NCI-H1048 (cell line): ENCODE measurements at regions not wholly inside any gene's neighbourhood (a gene's known extent, or its start where the extent isn't known, plus 50 kb on each side); places are given as distances from the start of the nearest gene placed in this dataset.
"Not testable (repeated sequence)": the region's sequence is repeated elsewhere in the genome, so short reads cannot be mapped to it uniquely, and the experiment has no call there.

Experiments
- DNase-seq: peaks from one replicate; lab custom pipeline; 2025; lab: John Stamatoyannopoulos, UW

DNA sequence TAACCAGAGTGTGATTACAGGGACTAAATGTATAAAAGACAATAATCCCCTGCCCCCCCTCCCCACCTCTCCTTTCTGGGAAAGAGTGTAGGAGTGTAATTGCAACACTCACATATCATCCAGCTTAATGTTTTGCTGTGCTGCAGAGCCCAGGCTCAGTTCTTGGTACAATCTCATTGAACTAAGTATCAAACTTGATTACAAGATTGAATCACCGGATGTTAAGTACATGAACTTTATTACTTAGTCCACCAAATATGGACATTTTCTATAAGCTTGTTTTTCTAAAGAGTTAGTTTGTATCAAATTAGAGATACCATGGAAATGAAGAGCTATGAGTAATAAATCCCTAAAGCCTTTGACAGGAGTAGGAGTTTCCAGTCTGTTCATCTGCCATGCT, 559.1 kb downstream of the ZNF674 start:
- no peak for DNase-seq

DNA sequence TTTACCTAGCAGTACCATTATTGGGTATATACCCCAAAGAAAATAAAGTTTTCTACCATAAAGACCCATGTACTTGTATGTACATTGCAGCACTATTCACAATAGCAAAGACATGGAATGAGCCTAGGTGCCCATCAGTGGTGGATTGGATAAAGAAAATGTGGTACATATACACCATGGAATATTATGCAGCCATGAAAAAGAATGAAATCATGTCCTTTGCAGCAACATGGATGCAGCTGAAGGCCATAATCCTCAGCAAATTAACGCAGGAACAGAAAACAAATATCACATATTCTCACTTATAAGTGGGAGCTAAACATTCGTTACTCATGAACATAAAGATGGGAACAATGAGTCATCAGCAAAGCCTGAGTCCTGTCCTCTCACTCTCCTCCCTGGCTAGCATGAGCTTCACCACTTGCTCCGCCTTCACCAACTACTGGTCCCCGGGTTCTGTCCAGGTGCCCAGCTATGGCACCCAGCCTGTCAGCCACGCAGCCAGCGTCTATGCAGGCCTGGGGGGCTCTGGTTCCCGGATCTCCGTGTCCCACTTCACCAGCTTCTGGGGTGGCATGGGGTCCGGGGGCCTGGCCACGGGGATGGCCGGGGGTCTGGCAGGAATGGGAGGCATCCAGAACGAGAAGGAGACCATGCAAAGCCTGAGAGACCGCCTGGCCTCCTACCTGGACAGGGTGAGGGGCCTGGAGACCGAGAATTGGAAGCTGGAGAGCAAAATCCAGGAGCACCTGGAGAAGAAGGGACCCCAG, 562.1 kb downstream of the ZNF674 start:
- not testable (repeated sequence) for DNase-seq

DNA sequence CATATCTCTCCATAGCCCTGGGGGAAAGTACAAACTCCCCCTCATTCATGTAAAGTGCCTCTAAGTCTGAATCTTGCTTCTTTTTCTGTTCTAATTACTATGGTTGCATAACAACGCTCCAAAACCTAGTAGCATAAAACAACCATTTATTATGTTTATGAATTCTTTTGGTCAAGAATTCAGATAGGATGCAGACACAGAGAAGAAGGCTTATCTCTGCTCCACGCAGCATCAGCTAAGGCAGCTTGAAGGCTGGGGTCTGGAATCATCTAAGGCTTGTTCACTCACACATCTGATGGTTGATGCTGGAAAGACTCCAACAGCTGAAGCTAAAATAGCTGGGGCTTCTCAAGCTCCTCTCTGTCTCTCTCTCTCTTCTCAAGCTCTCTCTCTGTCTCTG, 564.5 kb downstream of the ZNF674 start:
- DNase-seq, result no peak

DNA sequence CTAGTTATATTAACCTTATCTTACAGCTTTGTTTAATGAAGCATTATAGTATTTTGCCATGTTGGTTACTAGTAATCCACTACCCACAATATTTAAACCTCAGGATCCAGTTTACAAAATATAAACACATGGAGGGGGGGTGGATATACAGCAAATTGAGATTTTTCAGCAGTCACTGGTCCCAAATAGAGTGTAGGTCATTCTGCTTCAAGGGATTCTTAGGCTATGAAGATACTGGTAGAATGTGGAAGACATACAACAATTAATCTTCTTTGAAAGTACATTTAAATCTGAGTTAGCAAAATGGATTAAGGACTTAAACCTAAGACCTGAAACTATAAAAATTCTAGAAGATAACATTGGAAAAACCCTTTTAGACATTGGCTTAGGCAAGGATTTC, 569.6 kb downstream of the ZNF674 start:
- DNase-seq, result no peak

DNA sequence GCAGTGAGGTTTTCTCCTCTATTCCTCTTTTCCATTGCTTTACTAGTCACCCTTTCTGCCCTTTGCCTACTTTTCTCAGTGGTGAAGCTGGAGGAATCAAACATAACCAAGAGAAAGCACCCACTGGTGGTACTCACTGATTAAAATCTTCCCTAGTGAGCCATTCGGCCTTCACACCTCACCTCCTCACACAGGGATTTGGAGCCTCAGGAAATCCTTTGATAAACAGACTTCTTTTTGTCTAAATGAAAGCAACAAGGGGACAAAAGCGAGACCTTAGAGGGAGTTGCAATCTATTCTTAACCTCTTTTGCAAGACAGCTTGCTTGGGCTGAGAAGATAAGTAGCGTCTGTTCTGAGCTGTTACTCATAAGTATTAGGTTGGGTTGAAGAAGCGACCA, 572.6 kb downstream of the ZNF674 start:
- no peak for DNase-seq

DNA sequence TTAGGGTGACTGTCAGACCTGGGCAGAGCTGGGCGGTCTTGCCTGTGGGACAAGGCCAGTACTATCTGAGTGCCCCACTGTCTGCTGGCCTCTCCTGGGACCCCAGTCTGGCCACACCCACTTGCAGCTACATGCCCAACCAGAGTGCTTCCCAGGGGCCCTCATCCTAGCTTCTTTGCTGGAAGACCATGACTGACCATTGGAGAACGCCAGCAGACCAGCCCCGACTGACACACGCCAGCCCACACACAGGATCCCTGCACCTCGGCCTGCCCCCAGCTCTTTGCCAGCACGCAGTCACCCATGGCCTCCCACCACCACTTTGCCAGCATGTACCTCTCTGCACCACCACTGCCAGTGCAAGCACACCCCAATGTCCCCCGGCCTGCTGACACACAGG, 585.7 kb downstream of the ZNF674 start:
- no peak for DNase-seq

DNA sequence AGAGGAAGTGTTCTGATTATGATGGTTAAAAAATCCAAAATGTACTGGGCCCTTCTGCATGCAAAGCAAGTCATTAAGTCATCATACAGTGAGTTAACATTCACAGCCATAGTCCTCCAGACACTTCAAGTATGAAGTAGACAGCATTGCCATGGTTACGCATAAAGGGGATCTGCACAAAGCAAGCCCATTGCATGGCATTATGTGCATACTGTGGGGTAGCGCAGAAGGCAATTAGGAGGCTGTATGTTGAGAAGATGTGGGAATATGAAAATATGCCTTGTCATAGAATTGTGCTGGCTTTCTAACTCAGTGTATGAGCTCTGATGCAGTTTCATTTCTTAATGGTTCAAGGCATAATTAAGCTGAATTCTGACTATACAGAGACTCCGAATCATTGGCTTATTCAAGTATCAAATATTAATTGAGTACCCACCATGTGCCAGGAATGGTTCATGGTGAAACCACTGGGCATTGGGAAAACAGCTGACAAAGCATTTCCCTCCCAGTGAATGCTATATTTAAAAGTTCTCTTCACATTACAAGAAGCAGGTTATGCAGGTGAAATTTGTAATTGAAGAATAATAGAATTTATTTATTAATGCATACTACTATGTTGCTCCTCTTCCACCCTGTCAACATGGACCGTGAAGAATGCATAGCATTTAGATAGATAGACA, 588.9 kb downstream of the ZNF674 start:
- DNase-seq, result no peak

DNA sequence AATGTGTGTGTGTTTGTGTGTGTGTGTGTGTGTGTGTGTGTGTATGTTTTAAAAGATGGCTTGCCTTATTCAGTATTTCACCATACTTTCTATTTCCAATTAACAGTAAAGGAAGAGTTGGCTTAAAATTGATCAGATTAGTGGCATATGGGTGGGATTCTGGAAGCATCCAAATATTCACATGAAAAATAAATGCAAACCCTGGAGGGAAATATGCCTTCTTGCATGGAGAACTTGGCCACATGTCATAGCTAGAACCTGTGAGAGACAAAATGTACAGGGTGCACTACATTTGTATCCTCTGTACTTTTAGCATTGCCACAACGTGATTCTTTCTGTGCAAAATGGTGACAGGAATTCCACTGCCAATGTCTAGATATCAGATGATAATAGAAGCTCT, 589.6 kb downstream of the ZNF674 start:
- no peak for DNase-seq

DNA sequence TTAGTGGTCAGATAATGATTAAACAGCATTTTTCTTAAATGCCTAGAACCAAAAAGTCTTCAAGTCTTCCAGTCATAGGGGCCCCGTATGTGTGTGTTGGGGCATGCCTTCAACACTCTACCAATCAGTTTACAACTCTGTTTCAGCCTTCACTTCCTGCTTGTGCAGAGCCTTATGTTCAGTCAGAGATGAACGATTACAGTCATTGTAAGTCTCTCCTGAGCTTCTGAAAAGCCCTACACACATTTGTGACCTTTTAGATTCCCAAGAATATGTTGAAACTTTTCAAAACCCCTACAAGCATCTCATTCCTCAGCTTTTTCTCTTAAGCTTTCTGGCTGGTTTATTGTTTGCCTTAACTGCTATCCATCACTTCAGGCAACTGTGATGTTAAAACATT, 591.2 kb downstream of the ZNF674 start:
- DNase-seq, result no peak

DNA sequence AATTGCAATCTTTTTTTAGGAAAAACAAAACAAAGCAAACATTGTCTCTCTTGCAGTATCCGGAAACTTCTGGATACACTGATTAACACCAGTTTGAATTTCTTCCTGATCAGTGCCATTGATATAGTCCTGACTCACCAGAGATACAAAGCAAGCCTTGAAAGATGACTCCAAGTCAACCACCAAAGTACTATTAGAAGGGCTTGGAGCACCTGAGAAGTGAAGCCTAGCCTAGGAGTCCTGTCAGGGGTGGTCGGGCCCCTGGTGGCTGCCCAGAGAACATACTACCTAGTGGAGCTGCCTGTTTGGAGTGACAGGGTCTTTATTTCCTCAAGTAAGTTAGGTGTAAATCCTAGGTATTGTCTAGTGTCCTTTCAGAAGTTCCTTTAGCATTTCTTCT, 593.2 kb downstream of the ZNF674 start:
- no peak for DNase-seq

DNA sequence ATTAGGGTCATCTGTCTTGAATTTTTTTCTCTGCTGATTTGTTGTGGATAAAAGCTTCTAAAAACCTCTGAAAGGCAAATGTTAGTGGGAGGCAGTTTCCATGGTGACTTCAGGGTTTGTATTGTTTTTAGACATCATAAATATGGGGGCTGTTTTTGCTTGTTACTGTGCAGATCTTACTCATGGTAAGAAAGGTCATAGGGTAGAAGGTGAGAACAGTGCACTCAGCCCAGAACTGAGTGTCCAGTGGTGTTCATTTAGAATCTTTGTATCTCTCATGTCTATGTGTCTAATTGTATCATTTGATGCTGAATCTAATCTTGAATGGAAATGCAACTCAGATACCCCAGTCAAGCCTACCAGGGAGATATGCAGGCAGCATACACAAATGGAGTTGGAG, 609.8 kb downstream of the ZNF674 start:
- DNase-seq, result no peak

DNA sequence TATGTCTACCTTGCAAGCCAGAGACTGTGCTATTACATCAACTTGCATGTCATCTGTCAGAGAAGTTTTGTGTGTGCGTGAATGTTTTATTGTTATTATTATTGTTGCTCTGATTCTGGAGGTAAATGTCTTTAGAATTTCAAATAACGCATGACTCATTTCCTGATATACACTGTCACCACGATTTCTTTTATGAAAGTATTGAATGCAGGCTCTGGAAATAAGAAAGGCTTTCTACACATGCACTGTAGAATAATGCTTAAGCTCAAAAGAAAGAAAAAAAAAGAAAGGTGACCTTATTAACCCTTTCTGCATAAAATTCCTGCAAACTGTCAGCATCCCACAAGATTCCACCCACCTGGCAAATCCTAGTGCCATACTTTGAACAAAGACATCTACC, 632.9 kb downstream of the ZNF674 start:
- DNase-seq, result no peak

DNA sequence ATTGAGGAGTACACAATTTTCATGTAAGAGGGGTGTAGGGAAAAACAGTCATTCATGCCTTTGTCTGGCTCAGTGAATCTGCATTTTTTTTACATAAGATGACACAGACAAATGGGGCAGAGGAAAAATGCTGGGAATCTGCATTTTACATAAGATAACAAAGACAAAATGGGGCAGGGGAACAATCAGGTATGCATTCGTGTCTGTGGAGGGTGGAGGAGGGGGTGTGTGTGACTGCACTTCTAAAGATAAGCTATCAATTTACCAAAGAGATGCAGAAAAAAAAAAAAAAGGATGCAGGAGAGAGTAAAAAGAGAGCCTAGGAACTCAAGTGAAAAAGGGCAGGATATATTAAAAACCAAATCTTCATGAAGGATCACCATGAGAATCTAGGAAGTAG, 637.4 kb downstream of the ZNF674 start:
- DNase-seq, result no peak

DNA sequence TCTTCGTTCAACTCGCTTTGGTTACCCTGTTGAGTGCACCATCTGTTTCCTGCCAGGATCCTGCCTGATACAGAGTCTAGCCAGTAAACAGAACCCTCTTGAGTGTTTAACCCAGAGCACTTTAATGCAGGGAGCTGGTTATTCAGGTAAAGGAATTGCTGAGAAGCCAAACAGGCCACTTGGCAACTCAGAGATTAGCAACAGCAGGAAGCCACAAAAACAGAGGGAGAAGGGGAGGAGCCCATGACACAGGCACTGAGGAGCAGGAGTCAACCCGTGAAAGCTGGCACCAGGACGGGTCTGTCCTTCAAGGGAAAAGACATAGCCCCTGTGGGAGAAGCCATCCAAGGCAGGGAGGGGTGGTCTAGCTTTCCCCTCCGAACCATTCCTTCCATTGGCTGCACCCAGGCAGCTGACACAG, 641.4 kb downstream of the ZNF674 start:
- DNase-seq, result no peak

DNA sequence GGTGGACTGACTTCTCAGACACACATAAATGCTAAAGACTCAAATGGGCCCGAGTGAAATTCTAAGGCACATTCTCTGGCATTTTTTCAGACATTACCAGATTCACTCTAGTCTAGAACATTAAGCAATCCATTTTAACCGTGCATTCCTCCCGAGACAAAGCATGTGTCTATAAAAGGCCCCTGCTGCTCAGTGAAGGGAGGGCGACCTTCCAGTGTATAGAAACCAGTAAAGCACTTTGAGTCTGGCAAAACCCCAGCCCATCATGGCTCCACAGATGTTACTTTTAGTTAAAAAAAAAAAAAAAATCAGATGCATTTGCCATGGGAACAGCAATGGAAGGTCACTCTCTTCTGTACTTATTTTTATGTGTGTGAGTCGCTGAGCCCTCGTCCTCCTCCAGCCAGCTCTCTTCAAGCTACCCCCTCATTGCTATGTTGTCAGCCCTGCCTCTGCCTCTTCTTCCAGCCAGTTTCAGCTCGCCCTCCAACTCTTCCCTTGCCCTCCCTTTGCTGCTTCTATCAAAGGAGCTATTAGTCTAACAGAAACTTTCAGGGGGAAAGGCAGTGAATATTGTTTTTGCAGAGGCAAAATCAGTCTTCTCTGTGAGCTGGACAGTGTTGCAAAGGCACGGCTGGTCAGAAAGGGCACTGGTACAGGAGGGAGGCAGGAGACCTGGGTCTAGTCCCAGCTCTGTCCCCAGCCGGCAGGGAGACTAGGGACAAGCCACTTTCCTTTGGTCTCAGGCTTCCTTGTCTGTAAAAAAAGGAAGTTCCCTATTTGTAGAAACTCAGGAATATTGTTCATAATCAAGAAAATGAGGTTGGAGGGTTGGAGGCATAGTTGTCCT, 644.2 kb downstream of the ZNF674 start:
- DNase-seq, result no peak

DNA sequence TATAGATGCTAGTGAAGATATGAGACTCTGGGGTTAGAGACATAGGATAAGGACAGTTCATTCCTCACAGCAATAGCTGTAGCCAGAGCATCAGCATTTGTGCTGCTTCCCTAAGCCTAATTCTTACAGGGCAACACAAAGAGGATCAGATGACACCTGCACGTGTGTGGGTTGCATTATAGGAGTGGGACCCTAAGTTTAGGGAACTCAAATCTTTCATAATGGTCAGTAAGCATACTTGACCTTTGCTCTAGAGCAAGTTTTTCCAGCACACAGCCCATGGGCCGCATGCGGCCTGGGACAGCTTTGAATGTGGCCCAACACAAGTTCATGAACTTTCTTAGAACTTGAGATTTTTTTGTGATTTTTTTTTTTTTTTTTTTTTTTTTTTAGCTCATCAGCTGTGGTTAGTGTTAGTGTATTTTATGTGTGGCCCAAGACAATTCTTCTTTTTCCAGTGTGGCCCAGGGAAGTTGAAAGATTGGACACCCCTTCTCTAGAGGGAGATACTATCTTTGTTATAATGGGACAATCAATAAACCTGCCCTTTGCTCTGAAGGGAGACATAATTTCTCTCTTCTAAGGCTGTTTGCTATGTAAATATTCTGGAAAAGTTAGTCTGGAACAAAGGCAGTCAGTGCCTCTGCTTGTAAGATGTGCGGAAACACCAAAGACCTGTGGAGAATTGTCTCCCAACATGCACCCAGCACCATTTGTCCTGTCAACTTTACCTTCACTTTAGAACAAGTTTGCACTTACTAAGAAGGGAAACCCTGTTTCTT, 650.2 kb downstream of the ZNF674 start:
- DNase-seq, result no peak

DNA sequence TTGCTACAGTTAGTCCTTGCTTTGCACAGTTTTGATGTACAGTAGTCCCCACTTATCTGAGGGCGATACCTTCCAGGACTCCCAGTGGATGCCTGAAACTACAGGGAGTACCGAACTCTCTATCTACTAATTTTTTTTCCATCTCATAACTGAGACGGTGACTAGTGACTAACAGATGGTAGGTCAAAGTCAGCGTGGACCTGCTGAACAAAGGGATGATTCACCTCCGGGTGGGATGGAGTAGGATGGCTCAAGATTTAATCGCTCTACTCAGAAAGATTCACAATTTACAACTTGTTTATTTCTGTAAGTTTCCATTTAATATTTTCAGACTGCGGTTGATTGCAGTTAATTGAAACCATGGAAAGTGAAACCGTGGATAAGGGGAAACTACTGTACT, 655.8 kb downstream of the ZNF674 start:
- DNase-seq, result no peak

DNA sequence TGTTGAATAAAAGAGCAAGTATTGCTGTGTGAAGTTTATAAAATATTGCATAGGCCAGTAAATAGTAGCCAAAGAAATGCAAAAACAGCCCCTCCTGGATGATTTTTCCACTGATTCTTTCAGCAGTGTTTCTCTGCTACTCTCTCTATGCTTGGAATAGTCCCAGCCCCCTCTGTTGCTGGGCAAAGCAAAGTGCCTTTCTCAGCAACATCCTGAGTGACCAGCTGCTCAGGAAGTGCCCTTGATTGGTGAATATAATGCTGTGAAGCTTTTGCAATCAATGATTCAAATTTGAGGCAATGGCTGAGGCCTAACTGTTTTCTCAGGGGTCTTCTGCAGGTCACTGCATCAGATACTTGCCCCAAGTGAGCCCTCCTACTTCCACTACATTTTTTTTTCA, 656.7 kb downstream of the ZNF674 start:
- no peak for DNase-seq

DNA sequence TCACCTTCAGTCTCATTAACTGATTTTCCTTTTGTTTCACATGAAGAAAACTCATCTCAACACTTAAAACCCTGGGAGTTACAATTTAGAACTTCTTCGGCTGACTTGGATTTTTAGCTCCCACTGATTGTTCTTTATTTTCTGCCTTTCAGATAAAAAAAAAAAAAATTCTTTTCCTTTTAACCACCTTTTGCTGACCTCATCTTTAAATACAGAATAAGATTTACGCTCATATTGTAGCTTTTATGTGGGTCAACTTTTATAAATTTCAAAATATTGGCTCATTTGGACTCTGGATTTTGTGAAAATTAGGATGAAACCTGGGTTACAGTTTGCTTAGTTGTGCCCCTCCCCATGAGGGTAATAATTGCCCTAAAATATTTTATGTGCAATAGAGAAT, 659.3 kb downstream of the ZNF674 start:
- DNase-seq, result no peak

DNA sequence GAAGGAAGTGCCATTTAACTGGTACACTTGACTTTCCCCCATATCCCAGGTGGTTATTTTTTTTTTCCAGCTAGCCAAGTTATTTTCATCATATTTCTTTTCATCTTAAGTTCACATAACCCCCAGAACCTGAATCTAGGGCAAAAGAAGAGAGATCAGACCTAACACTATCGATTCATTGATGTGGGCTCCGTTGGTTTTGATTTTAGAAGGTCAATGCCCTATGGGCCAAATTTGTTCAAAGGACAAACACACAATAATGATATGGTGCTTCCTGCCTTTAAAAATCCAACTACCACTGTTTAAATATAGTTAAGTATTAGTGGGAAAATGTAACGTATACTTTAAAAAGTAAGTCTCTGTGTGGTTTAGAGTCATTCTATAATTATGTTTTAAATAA, 665.7 kb downstream of the ZNF674 start:
- no peak for DNase-seq

DNA sequence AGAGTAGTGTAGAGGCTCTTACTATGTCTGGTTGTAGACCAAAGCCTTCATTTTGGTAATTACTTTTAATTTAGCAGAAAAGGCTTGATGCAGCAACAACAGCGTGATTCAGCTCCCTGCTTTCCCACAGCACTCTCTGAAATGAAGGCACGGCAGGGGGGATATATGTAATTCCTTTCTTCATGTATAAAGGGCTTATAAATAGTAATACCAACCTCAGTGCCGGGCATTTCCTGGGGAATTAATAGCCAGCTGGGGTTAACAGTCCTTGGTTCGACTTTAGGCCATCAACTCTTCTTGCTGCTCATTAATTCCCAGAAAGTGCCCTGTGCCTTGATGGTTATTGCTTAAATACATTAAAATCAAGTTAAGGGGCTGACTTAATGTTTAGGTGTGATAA, 669.0 kb downstream of the ZNF674 start:
- DNase-seq, result no peak

DNA sequence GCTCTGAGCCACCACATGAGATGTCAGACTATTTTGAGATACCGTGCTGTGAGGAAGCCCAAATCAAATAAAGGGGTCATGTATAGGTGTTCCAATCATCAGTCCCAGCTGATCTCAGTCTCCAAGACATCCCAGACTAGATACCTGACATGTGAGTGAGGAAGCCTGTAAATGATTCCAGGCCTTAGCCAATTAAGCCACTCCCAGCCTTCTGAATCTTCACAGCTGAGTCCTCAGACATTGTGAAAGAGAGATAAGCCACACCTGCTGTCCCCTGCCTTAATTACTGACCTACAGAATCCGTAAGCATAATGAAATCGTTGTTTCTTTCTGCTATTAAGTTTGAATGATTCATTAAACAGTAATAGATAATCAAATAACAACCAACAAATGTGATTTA, 671.4 kb downstream of the ZNF674 start:
- no peak for DNase-seq
